Endothelial cell (in vitro differentiated cells): ENCODE measurements at regions not wholly inside any gene's neighbourhood (a gene's known extent, or its start where the extent isn't known, plus 50 kb on each side); places are given as distances from the start of the nearest gene placed in this dataset.

Source experiments
- DNase-seq: peaks from one replicate; pipeline ENCODE4 v3.0.0; 2021; ENCODE audit warnings: low spot score
- H3K27ac Mint-ChIP-seq: one replicate; pipeline ENCODE4 v1.8.0; 2021; ENCODE audit warnings: mixed read lengths, inconsistent platforms; ENCODE audit not compliant: unreplicated experiment
- H3K27me3 Mint-ChIP-seq: one replicate; pipeline ENCODE4 v1.8.0; 2021; ENCODE audit warnings: mild to moderate bottlenecking, moderate library complexity, mixed read lengths, inconsistent platforms; ENCODE audit not compliant: unreplicated experiment
- H3K36me3 Mint-ChIP-seq: one replicate; pipeline ENCODE4 v1.8.0; 2021; ENCODE audit warnings: mild to moderate bottlenecking, low read depth, mixed read lengths, inconsistent platforms; ENCODE audit not compliant: unreplicated experiment
- H3K4me1 Mint-ChIP-seq: one replicate; pipeline ENCODE4 v1.8.0; 2021; ENCODE audit warnings: mild to moderate bottlenecking, mixed read lengths, inconsistent platforms; ENCODE audit not compliant: unreplicated experiment
- H3K4me3 Mint-ChIP-seq: one replicate; pipeline ENCODE4 v1.8.0; 2021; ENCODE audit warnings: mild to moderate bottlenecking, mixed read lengths, inconsistent platforms; ENCODE audit not compliant: unreplicated experiment
- H3K9me3 Mint-ChIP-seq: one replicate; pipeline ENCODE4 v1.8.0; 2021; ENCODE audit warnings: mixed read lengths, inconsistent platforms; ENCODE audit not compliant: unreplicated experiment
- TF ChIP-seq, protein P1 (sequence below): fragments of 200-600 bp; sonication (generic); IDR thresholded peaks from one replicate; pipeline ENCODE4 v1.5.0; 2021; ENCODE audit warnings: antibody characterized with exemption; ENCODE audit not compliant: unreplicated experiment

- TF ChIP-seq, protein P1, sequence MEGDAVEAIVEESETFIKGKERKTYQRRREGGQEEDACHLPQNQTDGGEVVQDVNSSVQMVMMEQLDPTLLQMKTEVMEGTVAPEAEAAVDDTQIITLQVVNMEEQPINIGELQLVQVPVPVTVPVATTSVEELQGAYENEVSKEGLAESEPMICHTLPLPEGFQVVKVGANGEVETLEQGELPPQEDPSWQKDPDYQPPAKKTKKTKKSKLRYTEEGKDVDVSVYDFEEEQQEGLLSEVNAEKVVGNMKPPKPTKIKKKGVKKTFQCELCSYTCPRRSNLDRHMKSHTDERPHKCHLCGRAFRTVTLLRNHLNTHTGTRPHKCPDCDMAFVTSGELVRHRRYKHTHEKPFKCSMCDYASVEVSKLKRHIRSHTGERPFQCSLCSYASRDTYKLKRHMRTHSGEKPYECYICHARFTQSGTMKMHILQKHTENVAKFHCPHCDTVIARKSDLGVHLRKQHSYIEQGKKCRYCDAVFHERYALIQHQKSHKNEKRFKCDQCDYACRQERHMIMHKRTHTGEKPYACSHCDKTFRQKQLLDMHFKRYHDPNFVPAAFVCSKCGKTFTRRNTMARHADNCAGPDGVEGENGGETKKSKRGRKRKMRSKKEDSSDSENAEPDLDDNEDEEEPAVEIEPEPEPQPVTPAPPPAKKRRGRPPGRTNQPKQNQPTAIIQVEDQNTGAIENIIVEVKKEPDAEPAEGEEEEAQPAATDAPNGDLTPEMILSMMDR: no peak
- Mint-ChIP-seq H3K9me3 (no peaks in the 10 kb centered on the region), H3K36me3 (no peaks in the 10 kb centered on the region), H3K4me1 (peaks cover 3% of the 10 kb centered on the region), H3K27ac (no peak overlapping the region), H3K4me3 (no peak overlapping the region), H3K27me3 (no peaks in the 10 kb centered on the region)
- DNase-seq: no peak
Measured at GRCh38 chr15:81475926-81476325, 101.9 kb upstream of the TMC3 start.

DNA sequence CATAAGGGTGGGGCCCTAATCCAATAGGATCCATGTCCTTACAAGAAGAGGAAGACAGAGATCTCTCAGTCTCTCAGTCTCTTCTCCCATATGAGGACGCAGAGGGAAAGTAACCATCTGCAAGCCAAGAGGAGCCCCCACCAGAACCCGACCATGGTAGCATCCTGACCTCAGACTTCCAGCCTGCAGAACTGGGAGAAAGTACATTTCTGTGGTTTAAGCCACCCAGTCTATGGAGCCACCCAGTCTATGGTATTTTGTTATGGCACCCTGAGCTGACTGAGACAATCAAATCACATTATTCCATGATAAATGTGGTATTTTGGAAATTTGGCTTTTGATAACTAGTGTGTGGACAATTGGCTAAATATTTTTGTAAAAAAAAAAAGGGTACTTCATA is 101.5 kb upstream of the TMC3 start:
- Mint-ChIP-seq H3K4me1 (no peaks in the 10 kb centered on the region), H3K4me3 (no peak overlapping the region), H3K27me3 (no peaks in the 10 kb centered on the region), H3K9me3 (no peaks in the 10 kb centered on the region), H3K36me3 (no peaks in the 10 kb centered on the region), H3K27ac (no peak overlapping the region)
- no peak for DNase-seq
- TF ChIP-seq, protein P1: no peak

DNA sequence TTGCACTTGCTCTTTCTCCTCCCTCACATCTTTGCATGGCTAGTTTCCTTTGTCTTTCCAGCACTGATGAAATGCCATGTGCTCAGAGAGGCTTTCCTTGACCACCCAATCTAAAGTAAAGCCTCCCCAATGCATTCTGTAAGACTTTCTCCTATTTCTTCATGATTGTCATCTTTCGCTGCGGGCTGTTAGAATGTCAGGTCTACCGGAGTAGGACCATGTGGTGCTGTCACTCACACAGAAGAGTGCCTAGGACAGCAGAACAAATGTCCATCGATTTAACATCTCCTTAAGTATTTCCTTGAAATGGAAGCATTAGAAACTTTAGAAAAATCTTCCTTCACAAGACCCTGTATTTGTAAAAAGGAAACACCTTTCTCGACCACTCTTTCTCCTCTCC is 99.9 kb upstream of the TMC3 start:
- Mint-ChIP-seq H3K27me3 (no peaks in the 10 kb centered on the region), H3K4me1 (no peaks in the 10 kb centered on the region), H3K27ac (no peak overlapping the region), H3K4me3 (no peak overlapping the region), H3K36me3 (no peaks in the 10 kb centered on the region), H3K9me3 (no peaks in the 10 kb centered on the region)
- no peak for DNase-seq
- TF ChIP-seq, protein P1: no peak

GRCh38 chr15:81473177-81473576 is 99.2 kb upstream of the TMC3 start:
- H3K36me3 Mint-ChIP-seq: no peaks in the 10 kb centered on the region

GRCh38 chr15:81471151-81471550 is 97.1 kb upstream of the TMC3 start:
- Mint-ChIP-seq H3K4me3 (no peak overlapping the region), H3K36me3 (no peaks in the 10 kb centered on the region), H3K4me1 (no peaks in the 10 kb centered on the region), H3K27me3 (no peaks in the 10 kb centered on the region), H3K27ac (no peak overlapping the region), H3K9me3 (no peaks in the 10 kb centered on the region)
- DNase-seq: no peak
- TF ChIP-seq, protein P1: no peak

More at GRCh38 chr15:81473177-81473576, 99.2 kb upstream of the TMC3 start:
- Mint-ChIP-seq H3K27ac (no peak overlapping the region), H3K4me3 (no peak overlapping the region), H3K4me1 (no peaks in the 10 kb centered on the region), H3K27me3 (no peaks in the 10 kb centered on the region), H3K9me3 (no peaks in the 10 kb centered on the region)
- TF ChIP-seq, protein P1: no peak
- DNase-seq: no peak
